Mesendoderm (in vitro differentiated cells): ENCODE measurements at regions not wholly inside any gene's neighbourhood (a gene's known extent, or its start where the extent isn't known, plus 50 kb on each side); places are given as distances from the start of the nearest gene placed in this dataset.
A peak's percentile ranks its signal among the peaks of the same experiment; 100 is the strongest.

Experiments
- DNase-seq: peaks from one replicate; pipeline ENCODE4 v3.0.0; 2013
- H2AK5ac ChIP-seq: 2 replicates; pipeline ENCODE4 v1.6.1; 2013; ENCODE audit warnings: low read length, inconsistent platforms
- H2BK120ac ChIP-seq: 2 replicates; pipeline ENCODE4 v1.6.1; 2013; ENCODE audit warnings: low read depth, mild to moderate bottlenecking, low read length, moderate library complexity, mixed read lengths
- H2BK15ac ChIP-seq: replicated peaks from 2 replicates; pipeline ENCODE4 v1.6.1; 2013; ENCODE audit warnings: low read depth, mild to moderate bottlenecking, moderate library complexity
- H2BK5ac ChIP-seq: 2 replicates; pipeline ENCODE4 v1.6.1; 2013; ENCODE audit warnings: low read length, inconsistent platforms
- H3K18ac ChIP-seq: 2 replicates; pipeline ENCODE4 v1.6.1; 2013; ENCODE audit warnings: mild to moderate bottlenecking, low read length, mixed read lengths
- H3K23ac ChIP-seq: one replicate; pipeline ENCODE4 v1.6.1; 2013; ENCODE audit warnings: low read length
- H3K27ac ChIP-seq: 2 replicates; pipeline ENCODE4 v1.5.1; 2013; ENCODE audit warnings: low read depth, mild to moderate bottlenecking, inconsistent platforms, low read length, moderate library complexity
- H3K27me3 ChIP-seq: 2 replicates; pipeline ENCODE4 v1.6.1; 2013; ENCODE audit warnings: low read length, control low read depth, mild to moderate bottlenecking, inconsistent platforms; ENCODE audit not compliant: insufficient read depth, poor library complexity
- H3K36me3 ChIP-seq: 2 replicates; pipeline ENCODE4 v1.6.1; 2013; ENCODE audit warnings: low read length, inconsistent platforms; ENCODE audit not compliant: control insufficient read depth, insufficient read depth
- H3K4ac ChIP-seq: one replicate; pipeline ENCODE4 v1.6.1; 2013; ENCODE audit warnings: low read depth, mild to moderate bottlenecking, low read length, moderate library complexity
- H3K4me1 ChIP-seq: 2 replicates; pipeline ENCODE4 v1.6.1; 2013; ENCODE audit warnings: low read depth, low read length, inconsistent platforms; ENCODE audit not compliant: control insufficient read depth
- H3K4me2 ChIP-seq: 2 replicates; pipeline ENCODE4 v1.6.1; 2013; ENCODE audit warnings: low read length
- H3K4me3 ChIP-seq: 2 replicates; pipeline ENCODE4 v1.5.1; 2013; ENCODE audit warnings: mild to moderate bottlenecking, low read length
- H3K56ac ChIP-seq: one replicate; pipeline ENCODE4 v1.6.1; 2013; ENCODE audit warnings: low read length
- H3K79me1 ChIP-seq: 2 replicates; pipeline ENCODE4 v1.6.1; 2013; ENCODE audit warnings: low read length, inconsistent platforms
- H3K79me2 ChIP-seq: 2 replicates; pipeline ENCODE4 v1.6.1; 2013; ENCODE audit warnings: mild to moderate bottlenecking, low read length; ENCODE audit not compliant: control insufficient read depth, insufficient read depth
- H3K9ac ChIP-seq: 2 replicates; pipeline ENCODE4 v1.6.1; 2013; ENCODE audit warnings: low read length, inconsistent platforms
- H4K5ac ChIP-seq: one replicate; pipeline ENCODE4 v1.6.1; 2013; ENCODE audit warnings: low read length
- H4K8ac ChIP-seq: one replicate; pipeline ENCODE4 v1.6.1; 2013; ENCODE audit warnings: low read depth, mild to moderate bottlenecking, control low read depth, low read length, moderate library complexity
- WGBS: extraction: QIAGEN DNeasy Blood & Tissue Kit; methylation state at CpG from one replicate; pipeline ENCODE4 v1.1.7; 2013; ENCODE audit warnings: low lambda C conversion rate, missing lambda C conversion rate; ENCODE audit not compliant: insufficient coverage; ENCODE audit errors: extremely low coverage; 5-methylcytosine and 5-hydroxymethylcytosine counted together

DNA sequence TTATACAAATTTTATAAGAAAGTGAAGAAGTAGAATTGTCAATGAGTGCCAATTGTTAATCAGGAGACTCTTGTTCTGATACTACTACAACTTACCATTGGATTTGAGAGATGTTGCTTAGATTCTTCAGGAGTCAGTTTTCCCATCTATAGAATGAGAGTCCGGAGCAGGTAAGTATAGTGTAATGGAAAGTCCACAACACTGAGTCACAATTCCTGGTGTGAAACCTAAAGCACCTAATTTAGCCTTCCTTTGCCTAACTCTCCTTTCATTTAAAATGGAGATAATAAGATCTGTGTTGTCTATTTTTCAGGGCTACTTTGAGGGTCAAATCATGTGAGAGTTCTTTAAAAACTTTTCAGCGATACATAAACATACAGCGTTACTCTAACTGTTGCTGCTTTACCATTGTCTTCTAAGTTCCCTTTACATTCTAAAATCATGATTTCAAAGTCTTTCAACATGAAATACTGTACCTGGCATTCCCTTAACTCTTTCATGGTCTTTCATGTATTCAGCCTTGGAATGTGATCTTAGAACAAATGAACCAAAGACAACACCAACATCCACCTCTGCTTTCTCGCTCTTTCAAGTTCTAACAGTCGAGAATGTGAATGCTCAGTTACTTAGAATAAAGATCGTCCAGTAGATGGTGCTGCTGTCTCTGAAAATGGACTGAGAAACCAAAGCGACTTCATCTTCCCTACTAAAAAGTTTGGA, 90.9 kb downstream of the SLC30A10 start:
- Histone ChIP-seq H3K56ac (no peak overlapping the region), H3K36me3 (no peaks in the 10 kb centered on the region), H4K5ac (no peak overlapping the region), H2BK120ac (no peak overlapping the region), H2AK5ac (no peak overlapping the region), H2BK15ac (no peak overlapping the region), H3K27ac (no peak overlapping the region), H2BK5ac (no peak overlapping the region), H3K27me3 (no peaks in the 10 kb centered on the region), H3K79me2 (no peaks in the 10 kb centered on the region), H3K4ac (no peak overlapping the region), H4K8ac (no peak overlapping the region), H3K4me3 (no peak overlapping the region), H3K23ac (no peak overlapping the region), H3K9ac (no peak overlapping the region), H3K4me2 (no peak overlapping the region), H3K18ac (no peak overlapping the region), H3K79me1 (no peaks in the 10 kb centered on the region), H3K4me1 (no peaks in the 10 kb centered on the region)
- whole genome bisulfite sequencing, result no CpG with 5 or more reads among the region's 7 CpGs
- DNase-seq, result peak; percentile 80

GRCh38 chr1:219834314-219834917, 93.9 kb downstream of the SLC30A10 start:
- no peak overlapping the region for H3K27ac ChIP-seq
- no peak for DNase-seq

DNA sequence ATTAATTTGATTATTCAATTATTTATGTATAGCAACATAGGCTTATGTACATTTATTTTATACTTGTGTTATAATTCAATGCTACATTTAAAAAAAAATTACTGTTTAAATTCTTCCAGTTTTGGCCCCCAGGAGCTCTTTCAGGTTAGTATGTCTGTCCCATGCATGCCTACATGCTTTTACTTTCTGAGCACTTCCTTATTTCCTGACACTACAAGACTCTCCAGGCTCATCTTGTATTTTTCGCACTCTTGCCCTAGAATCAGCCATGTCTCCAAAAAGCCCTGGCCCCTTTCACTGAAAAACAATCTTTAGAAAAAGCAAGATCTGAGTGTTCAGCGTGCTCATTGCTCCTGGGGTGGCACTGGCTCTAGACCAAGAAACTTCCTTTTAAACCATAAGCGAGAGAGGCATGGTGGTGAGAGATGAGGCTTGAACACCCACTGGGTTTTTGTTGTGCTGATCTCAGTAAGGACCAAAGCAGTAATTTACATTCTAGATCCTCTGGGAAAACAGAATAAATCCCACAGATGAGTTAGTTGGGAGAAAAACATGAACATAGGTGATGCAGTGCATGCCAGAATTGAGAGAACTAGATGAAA, 95.0 kb downstream of the SLC30A10 start:
- Histone ChIP-seq H2BK5ac (no peak overlapping the region), H3K79me1 (no peaks in the 10 kb centered on the region), H3K4ac (no peak overlapping the region), H3K4me3 (no peak overlapping the region), H4K8ac (no peak overlapping the region), H2BK120ac (no peak overlapping the region), H3K27me3 (no peaks in the 10 kb centered on the region), H3K36me3 (no peaks in the 10 kb centered on the region), H3K56ac (no peak overlapping the region), H2AK5ac (no peak overlapping the region), H3K18ac (no peak overlapping the region), H3K4me2 (no peak overlapping the region), H3K27ac (no peak overlapping the region), H3K9ac (no peak overlapping the region), H3K79me2 (no peaks in the 10 kb centered on the region), H4K5ac (no peak overlapping the region), H2BK15ac (no peak overlapping the region), H3K23ac (no peak overlapping the region), H3K4me1 (no peaks in the 10 kb centered on the region)
- no CpG with 5 or more reads among the region's 3 CpGs for WGBS
- DNase-seq, result no peak

More at GRCh38 chr1:219834314-219834917, 93.9 kb downstream of the SLC30A10 start:
- Histone ChIP-seq H4K8ac (no peak overlapping the region), H2BK5ac (no peak overlapping the region), H3K27me3 (no peaks in the 10 kb centered on the region), H3K79me1 (no peaks in the 10 kb centered on the region), H4K5ac (no peak overlapping the region), H3K79me2 (no peaks in the 10 kb centered on the region), H2AK5ac (no peak overlapping the region), H3K23ac (no peak overlapping the region), H3K36me3 (no peaks in the 10 kb centered on the region), H3K4me1 (no peaks in the 10 kb centered on the region), H3K9ac (no peak overlapping the region), H3K4me2 (no peak overlapping the region), H3K4me3 (no peak overlapping the region), H3K18ac (no peak overlapping the region), H2BK15ac (no peak overlapping the region), H3K4ac (no peak overlapping the region), H3K56ac (no peak overlapping the region), H2BK120ac (no peak overlapping the region)
- WGBS, result no CpG with 5 or more reads among the region's 8 CpGs

GRCh38 chr1:219826290-219826689, 102.1 kb downstream of the SLC30A10 start:
- Histone ChIP-seq H4K8ac (no peak overlapping the region), H2BK120ac (no peak overlapping the region), H3K4me2 (no peak overlapping the region), H3K4ac (no peak overlapping the region), H2AK5ac (no peak overlapping the region), H3K4me3 (no peak overlapping the region), H3K79me1 (no peaks in the 10 kb centered on the region), H3K56ac (no peak overlapping the region), H3K9ac (no peak overlapping the region), H3K27ac (no peak overlapping the region), H3K23ac (no peak overlapping the region), H2BK15ac (no peak overlapping the region), H2BK5ac (no peak overlapping the region), H3K79me2 (no peaks in the 10 kb centered on the region), H4K5ac (no peak overlapping the region), H3K27me3 (no peaks in the 10 kb centered on the region), H3K4me1 (peaks cover 3% of the 10 kb centered on the region), H3K36me3 (no peaks in the 10 kb centered on the region), H3K18ac (no peak overlapping the region)
- DNase-seq, result no peak
- WGBS, result no CpG with 5 or more reads among the region's 1 CpG

- Histone ChIP-seq H2BK120ac (no peak overlapping the region), H3K4ac (no peak overlapping the region), H3K9ac (no peak overlapping the region), H4K5ac (no peak overlapping the region), H3K27ac (no peak overlapping the region), H3K18ac (no peak overlapping the region), H2BK5ac (no peak overlapping the region), H3K4me1 (peaks cover 3% of the 10 kb centered on the region), H3K79me2 (no peaks in the 10 kb centered on the region), H2BK15ac (no peak overlapping the region), H3K4me3 (no peak overlapping the region), H2AK5ac (no peak overlapping the region), H4K8ac (no peak overlapping the region), H3K4me2 (no peak overlapping the region), H3K23ac (no peak overlapping the region), H3K56ac (no peak overlapping the region), H3K27me3 (no peaks in the 10 kb centered on the region), H3K79me1 (no peaks in the 10 kb centered on the region), H3K36me3 (no peaks in the 10 kb centered on the region)
- WGBS, result no CpG with 5 or more reads among the region's 2 CpGs
- no peak for DNase-seq
Observed at GRCh38 chr1:219825355-219825754, 103.0 kb downstream of the SLC30A10 start.
